ENCODE measurements at regions not wholly inside any gene's neighbourhood (a gene's known extent, or its start where the extent isn't known, plus 50 kb on each side); places are given as distances from the start of the nearest gene placed in this dataset.

GRCh38 chr1:115556236-115556635 is 85.5 kb upstream of the VANGL1 start:
- ATAC-seq (ENCODE audit: insufficient number of reproducible peaks, low FRiP score, low read depth), result no peak
- Histone ChIP-seq H3K4me1 (ENCODE audit: control insufficient read depth in 1 of 2, low read depth in 2 of 2) (no peaks in the 10 kb centered on the region), H3K27me3 (replicated peaks; ENCODE audit: insufficient read depth) (no peaks in the 10 kb centered on the region), H3K27ac (no peak overlapping the region), H3K9me3 (no peaks in the 10 kb centered on the region), H3K4me3 (no peak overlapping the region), H3K36me3 (no peaks in the 10 kb centered on the region)
- TF ChIP-seq, protein P1, sequence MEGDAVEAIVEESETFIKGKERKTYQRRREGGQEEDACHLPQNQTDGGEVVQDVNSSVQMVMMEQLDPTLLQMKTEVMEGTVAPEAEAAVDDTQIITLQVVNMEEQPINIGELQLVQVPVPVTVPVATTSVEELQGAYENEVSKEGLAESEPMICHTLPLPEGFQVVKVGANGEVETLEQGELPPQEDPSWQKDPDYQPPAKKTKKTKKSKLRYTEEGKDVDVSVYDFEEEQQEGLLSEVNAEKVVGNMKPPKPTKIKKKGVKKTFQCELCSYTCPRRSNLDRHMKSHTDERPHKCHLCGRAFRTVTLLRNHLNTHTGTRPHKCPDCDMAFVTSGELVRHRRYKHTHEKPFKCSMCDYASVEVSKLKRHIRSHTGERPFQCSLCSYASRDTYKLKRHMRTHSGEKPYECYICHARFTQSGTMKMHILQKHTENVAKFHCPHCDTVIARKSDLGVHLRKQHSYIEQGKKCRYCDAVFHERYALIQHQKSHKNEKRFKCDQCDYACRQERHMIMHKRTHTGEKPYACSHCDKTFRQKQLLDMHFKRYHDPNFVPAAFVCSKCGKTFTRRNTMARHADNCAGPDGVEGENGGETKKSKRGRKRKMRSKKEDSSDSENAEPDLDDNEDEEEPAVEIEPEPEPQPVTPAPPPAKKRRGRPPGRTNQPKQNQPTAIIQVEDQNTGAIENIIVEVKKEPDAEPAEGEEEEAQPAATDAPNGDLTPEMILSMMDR (IDR thresholded peaks at IDR 0.05), result no peak
- no peak for DNase-seq (ENCODE audit: low spot score)

DNA sequence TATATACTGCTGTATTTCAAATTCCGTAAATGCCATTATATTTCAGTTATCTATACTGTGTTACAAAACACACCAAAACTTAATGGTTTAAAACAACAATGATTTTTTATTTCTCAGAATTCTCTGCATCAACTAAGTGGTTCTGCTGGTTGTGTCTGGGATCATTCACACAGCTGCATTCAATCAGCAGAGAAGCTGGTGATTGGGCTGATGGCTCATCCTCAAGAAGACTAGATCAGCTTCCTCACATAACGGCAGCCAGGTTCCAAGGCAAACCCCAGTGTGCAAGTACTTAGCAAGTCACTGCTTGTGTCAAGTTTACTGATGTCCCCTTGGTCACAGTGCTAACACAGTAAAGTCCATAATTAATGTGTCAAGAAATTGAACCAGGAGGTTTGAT is 86.3 kb upstream of the VANGL1 start:
- Histone ChIP-seq H3K27ac (no peak overlapping the region), H3K36me3 (no peaks in the 10 kb centered on the region), H3K4me1 (ENCODE audit: control insufficient read depth in 1 of 2, low read depth in 2 of 2) (no peaks in the 10 kb centered on the region), H3K9me3 (no peaks in the 10 kb centered on the region), H3K27me3 (replicated peaks; ENCODE audit: insufficient read depth) (no peaks in the 10 kb centered on the region), H3K4me3 (no peak overlapping the region)
- DNase-seq (ENCODE audit: low spot score), result no peak
- TF ChIP-seq, protein P1 (IDR thresholded peaks at IDR 0.05), result no peak
- no peak for ATAC-seq (ENCODE audit: insufficient number of reproducible peaks, low FRiP score, low read depth)

DNA sequence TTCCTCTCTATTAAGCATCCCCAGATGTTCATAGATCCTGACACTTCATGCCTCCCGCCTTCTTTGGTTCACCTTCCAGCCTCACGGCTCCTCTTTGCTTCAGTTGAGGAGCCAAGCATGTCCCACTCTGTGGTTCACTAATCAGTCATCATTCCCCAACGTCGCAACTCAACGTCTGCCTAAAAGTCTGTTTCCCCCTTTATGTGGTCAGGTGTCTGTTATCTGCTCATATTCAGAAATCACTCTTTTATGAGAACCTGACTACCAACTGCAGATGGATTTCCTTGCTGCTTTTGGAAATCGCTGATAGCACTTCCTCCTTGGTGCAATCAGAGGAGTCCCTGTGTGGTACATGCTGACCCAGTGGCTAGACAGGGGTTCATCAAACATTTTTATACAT is 94.1 kb upstream of the VANGL1 start:
- ATAC-seq (ENCODE audit: insufficient number of reproducible peaks, low FRiP score, low read depth), result no peak
- Histone ChIP-seq H3K27ac (no peak overlapping the region), H3K9me3 (no peaks in the 10 kb centered on the region), H3K36me3 (no peaks in the 10 kb centered on the region), H3K4me1 (ENCODE audit: control insufficient read depth in 1 of 2, low read depth in 2 of 2) (peaks cover 0 to 13% of the 10 kb centered on the region in 2 donors), H3K4me3 (no peak overlapping the region), H3K27me3 (replicated peaks; ENCODE audit: insufficient read depth) (no peaks in the 10 kb centered on the region)
- TF ChIP-seq, protein P1 (IDR thresholded peaks at IDR 0.05), result no peak
- no peak for DNase-seq (ENCODE audit: low spot score)

GRCh38 chr1:115546846-115547245 is 94.9 kb upstream of the VANGL1 start:
- ATAC-seq (ENCODE audit: insufficient number of reproducible peaks, low FRiP score, low read depth) (no peak), DNase-seq (ENCODE audit: low spot score) (no peak)
- no peak overlapping the region for H3K4me3 ChIP-seq
- peaks cover 0 to 13% of the 10 kb centered on the region in 2 donors for H3K4me1 ChIP-seq (ENCODE audit: control insufficient read depth in 1 of 2, low read depth in 2 of 2)
- TF ChIP-seq, protein P1 (IDR thresholded peaks at IDR 0.05), result no peak
- H3K36me3 ChIP-seq, result no peaks in the 10 kb centered on the region
- H3K9me3 ChIP-seq, result no peaks in the 10 kb centered on the region
- peak overlapping the region in 1 of 2 donors; percentile 54 for H3K27ac ChIP-seq
- H3K27me3 ChIP-seq (replicated peaks; ENCODE audit: insufficient read depth), result no peaks in the 10 kb centered on the region

GRCh38 chr1:115545791-115546733 is 95.7 kb upstream of the VANGL1 start:
- TF ChIP-seq, protein P1 (IDR thresholded peaks at IDR 0.05), result peak; percentile 17
- no peak overlapping the region for H3K4me3 ChIP-seq
- DNase-seq (ENCODE audit: low spot score) (no peak), ATAC-seq (ENCODE audit: insufficient number of reproducible peaks, low FRiP score, low read depth) (peak; percentile 38)
- peaks cover 0 to 13% of the 10 kb centered on the region in 2 donors for H3K4me1 ChIP-seq (ENCODE audit: control insufficient read depth in 1 of 2, low read depth in 2 of 2)
- H3K27ac ChIP-seq, result peak overlapping the region in 1 of 2 donors; percentile 54
- no peaks in the 10 kb centered on the region for H3K27me3 ChIP-seq (replicated peaks; ENCODE audit: insufficient read depth)
- H3K36me3 ChIP-seq, result no peaks in the 10 kb centered on the region
- H3K9me3 ChIP-seq, result no peaks in the 10 kb centered on the region

Data from thoracic aorta (tissue), 2 donors.